ENCODE measurements at regions not wholly inside any gene's neighbourhood (a gene's known extent, or its start where the extent isn't known, plus 50 kb on each side); places are given as distances from the start of the nearest gene placed in this dataset.

DNA sequence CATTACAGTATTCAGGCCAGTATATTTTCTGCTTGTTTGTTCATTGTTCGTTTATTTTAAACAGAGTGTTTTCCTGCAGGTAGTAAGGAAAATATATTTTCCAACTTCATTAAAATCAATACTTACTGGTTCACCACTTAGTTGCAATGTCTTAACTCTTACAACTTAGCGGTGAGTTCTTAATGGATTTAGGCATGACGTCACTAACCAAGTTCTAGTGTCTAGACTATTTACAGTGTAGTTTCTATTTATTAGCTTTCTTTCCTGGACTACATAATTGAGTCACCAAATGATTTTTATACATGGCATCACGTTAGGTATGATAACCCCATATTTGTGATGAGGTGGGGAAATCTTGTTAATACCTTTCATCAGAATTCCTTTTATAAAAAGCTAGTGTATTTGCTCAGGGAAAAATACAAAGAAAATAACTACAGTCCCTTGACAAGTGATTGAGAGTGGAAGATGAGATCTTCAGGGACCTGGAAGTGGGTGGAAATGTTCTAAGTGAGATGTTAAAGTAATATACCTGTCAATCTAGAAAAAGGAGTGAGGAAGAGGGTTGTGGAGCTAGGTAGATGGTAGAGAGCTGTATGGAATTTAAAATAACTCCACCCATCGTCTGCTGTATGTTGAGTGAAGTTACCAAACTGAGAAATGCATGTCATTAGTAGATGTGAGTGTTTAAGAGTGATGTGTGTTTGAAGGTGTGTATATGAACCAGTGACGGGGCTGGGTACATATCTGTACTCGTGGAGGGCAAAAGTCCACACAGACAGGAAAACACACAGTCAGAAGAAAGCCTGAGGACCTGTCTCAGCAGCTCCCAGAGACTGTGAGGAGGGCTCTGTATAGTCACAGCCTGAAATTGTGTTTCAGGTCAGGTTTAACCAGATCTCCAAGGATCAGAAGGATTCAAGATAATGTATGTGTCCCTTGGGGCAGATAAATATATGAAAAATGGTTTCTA lies 197.6 kb upstream of the ADAMTS5 start:
- H3K4me3 ChIP-seq (ENCODE audit: low read depth in 1 of 5, low read length in 5 of 5) = no peak overlapping the region
- no peaks in the 10 kb centered on the region for H3K36me3 ChIP-seq (ENCODE audit: control insufficient read depth in 5 of 5, insufficient read depth in 5 of 5, low read length in 5 of 5)
- peaks cover 0 to 3% (median 0%) of the 10 kb centered on the region in 5 donors for H3K4me1 ChIP-seq (ENCODE audit: control insufficient read depth in 5 of 5, insufficient read depth in 5 of 5, low read length in 5 of 5)
- H3K27me3 ChIP-seq (ENCODE audit: control insufficient read depth in 5 of 5, insufficient read depth in 4 of 5, low read length in 5 of 5) = no peaks in the 10 kb centered on the region
- no peak overlapping the region for H3K9ac ChIP-seq (ENCODE audit: low read length in 5 of 5)
- no peaks in the 10 kb centered on the region for H3K9me3 ChIP-seq (ENCODE audit: control insufficient read depth in 5 of 5, low read length in 5 of 5)
- H3K27ac ChIP-seq (ENCODE audit: low read depth, low read length) = no peak overlapping the region

DNA sequence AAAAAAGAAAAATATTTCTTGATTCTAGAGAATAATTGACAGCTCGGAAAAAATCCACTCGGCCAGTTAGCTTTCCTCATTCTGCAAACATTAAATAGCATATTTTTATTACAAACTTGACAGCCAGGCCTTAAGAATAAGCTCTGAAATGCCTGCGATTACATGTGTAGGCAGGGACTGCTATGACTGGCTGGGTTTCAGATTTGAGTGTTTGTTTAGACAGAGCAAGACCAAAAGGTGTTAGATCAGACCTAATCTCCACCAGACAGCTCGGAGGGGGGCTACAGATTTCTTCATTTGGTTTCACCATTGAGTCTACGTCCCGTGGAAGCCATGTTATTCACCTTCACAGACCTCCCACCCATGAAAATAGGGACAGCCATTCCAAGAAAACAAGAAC lies 192.1 kb upstream of the ADAMTS5 start:
- Histone ChIP-seq H3K36me3 (ENCODE audit: control insufficient read depth in 5 of 5, insufficient read depth in 5 of 5, low read length in 5 of 5) (no peaks in the 10 kb centered on the region), H3K27me3 (ENCODE audit: control insufficient read depth in 5 of 5, insufficient read depth in 4 of 5, low read length in 5 of 5) (no peaks in the 10 kb centered on the region), H3K27ac (ENCODE audit: low read depth, low read length) (no peak overlapping the region), H3K9me3 (ENCODE audit: control insufficient read depth in 5 of 5, low read length in 5 of 5) (peaks cover 0 to 2% (median 0%) of the 10 kb centered on the region in 5 donors), H3K4me3 (ENCODE audit: low read depth in 1 of 5, low read length in 5 of 5) (no peak overlapping the region), H3K4me1 (ENCODE audit: control insufficient read depth in 5 of 5, insufficient read depth in 5 of 5, low read length in 5 of 5) (peaks cover 0 to 9% (median 0%) of the 10 kb centered on the region in 5 donors), H3K9ac (ENCODE audit: low read length in 5 of 5) (no peak overlapping the region)

DNA sequence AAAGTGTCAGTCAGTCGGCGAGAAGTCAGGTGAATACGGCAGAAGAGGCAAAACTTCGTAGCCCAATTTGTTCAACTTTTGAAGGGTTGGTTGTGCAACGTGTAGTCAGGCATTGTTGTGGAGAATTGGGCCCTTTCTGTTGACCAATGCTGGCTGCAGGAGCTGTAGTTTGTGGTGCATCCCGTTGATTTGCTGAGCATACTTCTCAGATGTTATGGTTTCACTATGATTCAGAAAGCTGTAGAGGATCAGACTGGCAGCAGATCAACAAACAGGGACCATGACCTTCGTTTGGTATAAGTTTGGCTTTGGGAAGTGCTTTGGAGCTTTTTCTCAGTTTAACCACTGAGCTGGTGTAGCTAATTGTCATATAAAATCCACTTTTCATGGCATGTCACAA lies 190.2 kb upstream of the ADAMTS5 start:
- H3K4me1 ChIP-seq (ENCODE audit: control insufficient read depth in 5 of 5, insufficient read depth in 5 of 5, low read length in 5 of 5) = peaks cover 0 to 9% (median 0%) of the 10 kb centered on the region in 5 donors
- H3K36me3 ChIP-seq (ENCODE audit: control insufficient read depth in 5 of 5, insufficient read depth in 5 of 5, low read length in 5 of 5) = no peaks in the 10 kb centered on the region
- no peak overlapping the region for H3K4me3 ChIP-seq (ENCODE audit: low read depth in 1 of 5, low read length in 5 of 5)
- no peak overlapping the region for H3K9ac ChIP-seq (ENCODE audit: low read length in 5 of 5)
- H3K27me3 ChIP-seq (ENCODE audit: control insufficient read depth in 5 of 5, insufficient read depth in 4 of 5, low read length in 5 of 5) = no peaks in the 10 kb centered on the region
- H3K9me3 ChIP-seq (ENCODE audit: control insufficient read depth in 5 of 5, low read length in 5 of 5) = peaks cover 0 to 2% (median 0%) of the 10 kb centered on the region in 5 donors
- H3K27ac ChIP-seq (ENCODE audit: low read depth, low read length) = no peak overlapping the region

DNA sequence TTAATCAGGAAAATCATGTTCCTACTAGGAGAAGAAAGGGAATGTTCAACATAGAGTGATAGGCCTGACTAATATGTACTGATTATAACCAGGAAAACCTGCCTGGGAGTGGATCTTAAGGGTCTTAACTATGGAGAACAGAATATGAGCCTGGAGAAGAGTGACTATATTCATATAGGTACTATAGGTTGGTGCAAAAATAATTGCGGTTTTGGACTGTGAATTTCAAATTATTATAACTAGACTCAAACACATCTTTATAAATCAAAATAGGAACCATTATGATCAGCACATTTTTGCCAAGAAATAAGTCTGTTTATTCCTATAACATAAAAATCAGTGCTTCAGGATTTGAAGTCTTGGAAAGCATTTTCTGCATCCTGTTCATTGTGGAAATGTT lies 189.8 kb upstream of the ADAMTS5 start:
- Histone ChIP-seq H3K4me1 (ENCODE audit: control insufficient read depth in 5 of 5, insufficient read depth in 5 of 5, low read length in 5 of 5) (peaks cover 0 to 7% (median 0%) of the 10 kb centered on the region in 5 donors), H3K27me3 (ENCODE audit: control insufficient read depth in 5 of 5, insufficient read depth in 4 of 5, low read length in 5 of 5) (no peaks in the 10 kb centered on the region), H3K4me3 (ENCODE audit: low read depth in 1 of 5, low read length in 5 of 5) (no peak overlapping the region), H3K9ac (ENCODE audit: low read length in 5 of 5) (no peak overlapping the region), H3K36me3 (ENCODE audit: control insufficient read depth in 5 of 5, insufficient read depth in 5 of 5, low read length in 5 of 5) (no peaks in the 10 kb centered on the region), H3K27ac (ENCODE audit: low read depth, low read length) (no peak overlapping the region), H3K9me3 (ENCODE audit: control insufficient read depth in 5 of 5, low read length in 5 of 5) (peaks cover 0 to 2% (median 0%) of the 10 kb centered on the region in 5 donors)

DNA sequence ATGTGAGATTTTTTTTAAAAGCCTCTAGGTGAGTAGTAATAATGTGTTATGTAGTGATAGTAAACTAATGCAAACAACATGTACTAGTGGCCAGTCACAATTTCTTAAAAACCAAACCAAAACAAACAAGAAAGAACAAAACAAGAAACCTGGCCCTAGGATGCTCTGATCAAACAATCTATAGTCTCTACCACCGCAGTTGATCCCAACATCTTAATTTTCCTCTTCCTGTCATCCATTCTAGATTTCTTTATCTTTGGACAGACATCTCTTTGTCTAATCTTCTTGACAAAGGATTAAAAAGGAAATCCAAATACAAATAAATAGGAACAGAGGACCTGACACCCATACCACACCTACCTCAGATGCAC lies 188.2 kb upstream of the ADAMTS5 start:
- no peak overlapping the region for H3K4me3 ChIP-seq (ENCODE audit: low read depth in 1 of 5, low read length in 5 of 5)
- H3K27me3 ChIP-seq (ENCODE audit: control insufficient read depth in 5 of 5, insufficient read depth in 4 of 5, low read length in 5 of 5) = no peaks in the 10 kb centered on the region
- H3K9ac ChIP-seq (ENCODE audit: low read length in 5 of 5) = no peak overlapping the region
- peaks cover 0 to 6% (median 0%) of the 10 kb centered on the region in 5 donors for H3K4me1 ChIP-seq (ENCODE audit: control insufficient read depth in 5 of 5, insufficient read depth in 5 of 5, low read length in 5 of 5)
- peaks cover 0 to 2% (median 0%) of the 10 kb centered on the region in 5 donors for H3K9me3 ChIP-seq (ENCODE audit: control insufficient read depth in 5 of 5, low read length in 5 of 5)
- no peaks in the 10 kb centered on the region for H3K36me3 ChIP-seq (ENCODE audit: control insufficient read depth in 5 of 5, insufficient read depth in 5 of 5, low read length in 5 of 5)
- H3K27ac ChIP-seq (ENCODE audit: low read depth, low read length) = no peak overlapping the region

DNA sequence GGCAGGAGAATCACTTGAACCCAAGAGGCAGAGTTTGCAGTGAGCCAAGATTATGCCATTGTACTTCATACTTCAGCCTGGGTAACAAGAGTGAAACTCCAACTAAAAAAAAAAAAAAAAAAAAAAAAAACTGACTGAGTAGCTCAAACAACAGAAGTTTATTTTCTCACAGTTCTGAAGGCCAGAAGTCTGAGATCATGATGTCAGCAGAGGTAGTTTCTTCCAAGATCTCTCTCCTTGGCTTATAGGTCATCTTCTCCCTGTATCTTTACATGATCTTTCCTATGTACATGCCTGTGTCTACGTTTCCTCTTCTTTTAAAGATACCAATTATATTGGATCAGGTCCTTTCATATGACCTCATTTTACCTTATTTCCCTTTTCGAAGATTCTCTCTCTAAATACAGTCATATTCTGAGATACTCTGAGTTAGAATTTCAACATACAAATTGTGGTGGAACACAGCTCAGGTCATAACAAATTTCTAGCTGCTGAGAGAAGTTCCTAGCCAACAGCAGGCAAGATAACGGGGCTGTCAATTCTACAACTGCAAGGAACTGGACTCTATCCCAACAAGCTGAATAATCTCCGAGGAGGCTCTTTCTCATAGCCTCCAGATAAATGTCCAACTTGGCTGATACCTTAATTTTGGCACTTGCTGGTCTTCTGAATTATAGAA lies 187.7 kb upstream of the ADAMTS5 start:
- H3K9ac ChIP-seq (ENCODE audit: low read length in 5 of 5) = no peak overlapping the region
- no peaks in the 10 kb centered on the region for H3K36me3 ChIP-seq (ENCODE audit: control insufficient read depth in 5 of 5, insufficient read depth in 5 of 5, low read length in 5 of 5)
- H3K27me3 ChIP-seq (ENCODE audit: control insufficient read depth in 5 of 5, insufficient read depth in 4 of 5, low read length in 5 of 5) = no peaks in the 10 kb centered on the region
- H3K9me3 ChIP-seq (ENCODE audit: control insufficient read depth in 5 of 5, low read length in 5 of 5) = peaks cover 0 to 2% (median 0%) of the 10 kb centered on the region in 5 donors
- H3K4me3 ChIP-seq (ENCODE audit: low read depth in 1 of 5, low read length in 5 of 5) = no peak overlapping the region
- no peak overlapping the region for H3K27ac ChIP-seq (ENCODE audit: low read depth, low read length)
- H3K4me1 ChIP-seq (ENCODE audit: control insufficient read depth in 5 of 5, insufficient read depth in 5 of 5, low read length in 5 of 5) = peaks cover 0 to 6% (median 0%) of the 10 kb centered on the region in 5 donors

DNA sequence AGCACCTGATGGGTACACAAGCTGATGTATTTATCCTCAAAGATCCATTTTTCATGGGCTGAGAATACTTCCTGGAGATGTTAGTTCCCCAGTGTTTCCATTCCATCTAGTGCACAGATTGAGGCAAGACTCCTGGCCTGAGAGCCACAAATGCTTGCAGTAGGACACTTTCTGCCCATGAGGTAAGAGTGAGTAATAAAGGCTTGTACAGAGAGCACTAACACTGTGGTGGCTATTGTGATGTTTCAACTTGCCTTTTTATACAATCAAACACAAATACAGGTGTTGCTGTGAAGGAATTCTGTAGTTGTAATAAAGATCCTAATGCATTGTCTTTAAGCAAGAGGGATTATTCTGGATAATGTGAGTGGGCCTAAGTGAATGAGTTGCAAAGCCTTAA lies 186.1 kb upstream of the ADAMTS5 start:
- H3K27ac ChIP-seq (ENCODE audit: low read depth, low read length) = no peak overlapping the region

DNA sequence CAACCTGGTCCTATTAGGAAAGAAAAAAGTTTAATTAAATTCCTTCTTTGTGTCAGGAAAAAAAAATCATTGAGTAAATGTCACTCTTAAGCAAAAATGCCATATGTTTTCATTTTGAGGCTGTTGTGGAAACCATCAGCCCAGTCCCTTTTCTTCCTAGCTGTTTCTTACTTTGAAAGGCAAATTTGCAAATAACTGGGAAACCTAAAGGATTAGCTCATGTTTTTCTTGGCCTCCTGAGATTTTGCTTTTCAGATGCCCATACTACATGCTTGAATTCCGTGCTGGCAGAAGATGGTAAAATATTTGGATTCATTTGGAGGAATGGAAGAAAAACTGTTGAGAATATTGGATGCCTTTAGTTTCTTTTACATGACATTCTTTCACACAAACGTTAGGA lies 182.1 kb upstream of the ADAMTS5 start:
- H3K9ac ChIP-seq (ENCODE audit: low read length in 5 of 5) = no peak overlapping the region
- no peaks in the 10 kb centered on the region for H3K36me3 ChIP-seq (ENCODE audit: control insufficient read depth in 5 of 5, insufficient read depth in 5 of 5, low read length in 5 of 5)
- H3K4me1 ChIP-seq (ENCODE audit: control insufficient read depth in 5 of 5, insufficient read depth in 5 of 5, low read length in 5 of 5) = no peaks in the 10 kb centered on the region
- peaks cover 0 to 5% (median 2%) of the 10 kb centered on the region in 5 donors for H3K9me3 ChIP-seq (ENCODE audit: control insufficient read depth in 5 of 5, low read length in 5 of 5)
- H3K27me3 ChIP-seq (ENCODE audit: control insufficient read depth in 5 of 5, insufficient read depth in 4 of 5, low read length in 5 of 5) = no peaks in the 10 kb centered on the region
- no peak overlapping the region for H3K4me3 ChIP-seq (ENCODE audit: low read depth in 1 of 5, low read length in 5 of 5)
- H3K27ac ChIP-seq (ENCODE audit: low read depth, low read length) = no peak overlapping the region

More for the DNA sequence above, 186.1 kb upstream of the ADAMTS5 start:
- Histone ChIP-seq H3K27me3 (ENCODE audit: control insufficient read depth in 5 of 5, insufficient read depth in 4 of 5, low read length in 5 of 5) (no peaks in the 10 kb centered on the region), H3K36me3 (ENCODE audit: control insufficient read depth in 5 of 5, insufficient read depth in 5 of 5, low read length in 5 of 5) (no peaks in the 10 kb centered on the region), H3K9me3 (ENCODE audit: control insufficient read depth in 5 of 5, low read length in 5 of 5) (peaks cover 0 to 5% (median 2%) of the 10 kb centered on the region in 5 donors), H3K4me1 (ENCODE audit: control insufficient read depth in 5 of 5, insufficient read depth in 5 of 5, low read length in 5 of 5) (peaks cover 0 to 6% (median 0%) of the 10 kb centered on the region in 5 donors), H3K4me3 (ENCODE audit: low read depth in 1 of 5, low read length in 5 of 5) (no peak overlapping the region), H3K9ac (ENCODE audit: low read length in 5 of 5) (no peak overlapping the region)

DNA sequence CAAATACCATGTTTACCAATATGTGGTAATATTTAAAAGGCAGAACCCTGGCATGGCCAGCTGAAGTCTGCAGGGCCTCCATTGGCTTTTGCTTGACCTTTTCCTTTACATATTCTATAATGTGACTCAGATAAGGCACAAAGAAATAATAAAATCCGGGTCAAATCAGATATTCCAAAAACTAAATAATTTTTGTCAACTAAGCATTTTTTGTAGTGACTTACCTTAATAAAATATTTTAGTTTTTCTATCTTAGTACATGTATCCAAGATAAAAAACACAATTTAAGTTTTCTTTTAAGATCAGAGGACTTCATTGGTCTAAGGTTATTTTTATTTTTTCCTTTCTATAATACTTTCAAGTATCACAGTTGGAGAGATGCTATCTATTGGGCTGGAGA lies 179.4 kb upstream of the ADAMTS5 start:
- H3K9ac ChIP-seq (ENCODE audit: low read length in 5 of 5) = no peak overlapping the region

More for the DNA sequence above, 179.4 kb upstream of the ADAMTS5 start:
- Histone ChIP-seq H3K27ac (ENCODE audit: low read depth, low read length) (no peak overlapping the region), H3K4me3 (ENCODE audit: low read depth in 1 of 5, low read length in 5 of 5) (no peak overlapping the region), H3K4me1 (ENCODE audit: control insufficient read depth in 5 of 5, insufficient read depth in 5 of 5, low read length in 5 of 5) (no peaks in the 10 kb centered on the region), H3K9me3 (ENCODE audit: control insufficient read depth in 5 of 5, low read length in 5 of 5) (peaks cover 0 to 5% (median 2%) of the 10 kb centered on the region in 5 donors), H3K36me3 (ENCODE audit: control insufficient read depth in 5 of 5, insufficient read depth in 5 of 5, low read length in 5 of 5) (no peaks in the 10 kb centered on the region), H3K27me3 (ENCODE audit: control insufficient read depth in 5 of 5, insufficient read depth in 4 of 5, low read length in 5 of 5) (no peaks in the 10 kb centered on the region)

Data from subcutaneous abdominal adipose tissue (tissue), 5 donors.